ENCODE measurements at regions not wholly inside any gene's neighbourhood (a gene's known extent, or its start where the extent isn't known, plus 50 kb on each side); places are given as distances from the start of the nearest gene placed in this dataset.

- ATAC-seq (ENCODE audit: low read depth) (no peak), DNase-seq (no peak)
- POLR2A ChIA-PET (ENCODE audit: unreplicated experiment) = no interaction called here
- no peak overlapping the region for H3K4me3 ChIP-seq (ENCODE audit: insufficient read depth, low read depth, low read length)
- H3K9me3 ChIP-seq (ENCODE audit: control insufficient read depth, insufficient read depth, low read length) = no peaks in the 10 kb centered on the region
- BruUV-seq (replicated peaks) = no TSS peak
- no peak overlapping the region for H2BK120ac ChIP-seq (ENCODE audit: low read depth, low read length)
- H2AK5ac ChIP-seq (ENCODE audit: low read depth, low read length) = no peak overlapping the region
- H2BK15ac ChIP-seq (ENCODE audit: low read depth, low read length) = no peak overlapping the region
- H2BK20ac ChIP-seq (ENCODE audit: low read depth, low read length) = no peak overlapping the region
- 58% methylated on average over 3 of the region's 3 CpGs; no CpG with 5 or more reads in 1 of the 2 experiments for WGBS, 2 experiments (ENCODE audit: extremely low coverage in 2 of 2, insufficient read length in 1 of 2)
- H3K4ac ChIP-seq (ENCODE audit: low read depth, low read length) = no peak overlapping the region
- no peak overlapping the region for H3K14ac ChIP-seq (replicated peaks; ENCODE audit: low read depth, low read length)
- no peak overlapping the region for H4K5ac ChIP-seq (ENCODE audit: low read depth, low read length)
- H3K9me1 ChIP-seq (ENCODE audit: insufficient read depth, low read length) = 0 out of 2 replicates have a peak, but pooled peaks cover 3% of the 10 kb centered on the region
- H4K91ac ChIP-seq (ENCODE audit: insufficient read depth, low read depth, low read length) = no peak overlapping the region
- H3K79me1 ChIP-seq (ENCODE audit: low read depth in 1 of 2, low read length in 2 of 2) = no peaks in the 10 kb centered on the region
- no peak overlapping the region for H3K18ac ChIP-seq (ENCODE audit: low read depth, low read length)
- CTCF ChIA-PET = no interaction called here
- no peak overlapping the region for H3K23ac ChIP-seq (ENCODE audit: low read depth, low read length)
- H3K36me3 ChIP-seq (ENCODE audit: control insufficient read depth, insufficient read depth, low read length) = no peaks in the 10 kb centered on the region
- H2AK9ac ChIP-seq (replicated peaks; ENCODE audit: low read depth, low read length, poor library complexity) = no peak overlapping the region
- H4K20me1 ChIP-seq (ENCODE audit: insufficient read depth, low read length) = no peaks in the 10 kb centered on the region
- peaks cover 3% of the 10 kb centered on the region; the same call in 1 of the 2 replicates for H3K4me1 ChIP-seq (ENCODE audit: control insufficient read depth, insufficient read depth, low read length)
- no peak overlapping the region for H3K56ac ChIP-seq (ENCODE audit: extremely low read depth, insufficient read depth, low read length)
- intact Hi-C loops (cut with micrococcal nuclease) = no loop called here
- H3K4me2 ChIP-seq (ENCODE audit: low read depth, low read length) = no peak overlapping the region
- no peak overlapping the region for H2AFZ ChIP-seq (replicated peaks; ENCODE audit: low read length, poor library complexity)
- H3K27me3 ChIP-seq (ENCODE audit: control insufficient read depth, insufficient read depth, low read length) = peaks cover 74% of the 10 kb centered on the region
- in situ Hi-C loops (cut with MboI; ENCODE audit: low sequenced_read_pairs) = no loop called here
- dilution Hi-C loops (cut with HindIII; ENCODE audit: low sequenced_read_pairs, unreplicated experiment) = no loop called here
- H3K27ac ChIP-seq (ENCODE audit: insufficient read depth, low read length) = no peak overlapping the region
- H4K8ac ChIP-seq (ENCODE audit: low read depth in 2 of 2, low read length in 2 of 2) = no peak overlapping the region
- no peak overlapping the region for H2BK5ac ChIP-seq (ENCODE audit: low read depth, low read length, poor library complexity, severe bottlenecking)
- TF ChIP-seq CEBPB (IDR thresholded peaks at IDR 0.05; ENCODE audit: low read depth, low read length) (no peak), MAFK (IDR thresholded peaks at IDR 0.05; ENCODE audit: low read depth, low read length) (no peak), USF2 (IDR thresholded peaks at IDR 0.05; ENCODE audit: low read depth, low read length) (no peak), BHLHE40 (IDR thresholded peaks at IDR 0.05; ENCODE audit: low read depth, low read length) (no peak), NFE2L2 (IDR thresholded peaks at IDR 0.05; ENCODE audit: low read depth, low read length) (no peak), MAZ (IDR thresholded peaks at IDR 0.05; ENCODE audit: borderline replicate concordance, low read depth, low read length) (no peak), CTCF (conservative IDR thresholded peaks at IDR 0.05; ENCODE audit: low read depth, low read length) (no peak), RFX5 (IDR thresholded peaks at IDR 0.05; ENCODE audit: low read depth, low read length) (no peak), RCOR1 (IDR thresholded peaks at IDR 0.05; ENCODE audit: insufficient replicate concordance, low read length) (no peak), POLR2A (IDR thresholded peaks at IDR 0.05; ENCODE audit: low read depth, low read length) (no peak), SMC3 (IDR thresholded peaks at IDR 0.05; ENCODE audit: low read depth, low read length) (no peak), RAD21 (IDR thresholded peaks at IDR 0.05; ENCODE audit: low read length) (no peak), ELK1 (IDR thresholded peaks at IDR 0.05; ENCODE audit: borderline replicate concordance, low read depth, low read length) (no peak), FOS (IDR thresholded peaks at IDR 0.05; ENCODE audit: low read depth, low read length) (no peak), CHD1 (IDR thresholded peaks at IDR 0.05; ENCODE audit: low read depth, low read length) (no peak), MXI1 (IDR thresholded peaks at IDR 0.05; ENCODE audit: borderline replicate concordance, low read depth, low read length) (no peak)
- H3K9ac ChIP-seq (ENCODE audit: low read depth, low read length) = no peak overlapping the region
These were observed 69.7 kb upstream of the CDON start for GRCh38 chr11:126132319-126132718.
